HUDEP-2 (cell line): ENCODE measurements at regions not wholly inside any gene's neighbourhood (a gene's known extent, or its start where the extent isn't known, plus 50 kb on each side); places are given as distances from the start of the nearest gene placed in this dataset.
"Not testable (repeated sequence)": the region's sequence is repeated elsewhere in the genome, so short reads cannot be mapped to it uniquely, and the experiment has no call there.

ENCODE experiments used
- DNase-seq, 76 experiments: peaks; one replicate each; lab custom pipeline; 2025; ENCODE audit not compliant: unreplicated experiment in 76 of 76; lab: John Stamatoyannopoulos, UW

DNA sequence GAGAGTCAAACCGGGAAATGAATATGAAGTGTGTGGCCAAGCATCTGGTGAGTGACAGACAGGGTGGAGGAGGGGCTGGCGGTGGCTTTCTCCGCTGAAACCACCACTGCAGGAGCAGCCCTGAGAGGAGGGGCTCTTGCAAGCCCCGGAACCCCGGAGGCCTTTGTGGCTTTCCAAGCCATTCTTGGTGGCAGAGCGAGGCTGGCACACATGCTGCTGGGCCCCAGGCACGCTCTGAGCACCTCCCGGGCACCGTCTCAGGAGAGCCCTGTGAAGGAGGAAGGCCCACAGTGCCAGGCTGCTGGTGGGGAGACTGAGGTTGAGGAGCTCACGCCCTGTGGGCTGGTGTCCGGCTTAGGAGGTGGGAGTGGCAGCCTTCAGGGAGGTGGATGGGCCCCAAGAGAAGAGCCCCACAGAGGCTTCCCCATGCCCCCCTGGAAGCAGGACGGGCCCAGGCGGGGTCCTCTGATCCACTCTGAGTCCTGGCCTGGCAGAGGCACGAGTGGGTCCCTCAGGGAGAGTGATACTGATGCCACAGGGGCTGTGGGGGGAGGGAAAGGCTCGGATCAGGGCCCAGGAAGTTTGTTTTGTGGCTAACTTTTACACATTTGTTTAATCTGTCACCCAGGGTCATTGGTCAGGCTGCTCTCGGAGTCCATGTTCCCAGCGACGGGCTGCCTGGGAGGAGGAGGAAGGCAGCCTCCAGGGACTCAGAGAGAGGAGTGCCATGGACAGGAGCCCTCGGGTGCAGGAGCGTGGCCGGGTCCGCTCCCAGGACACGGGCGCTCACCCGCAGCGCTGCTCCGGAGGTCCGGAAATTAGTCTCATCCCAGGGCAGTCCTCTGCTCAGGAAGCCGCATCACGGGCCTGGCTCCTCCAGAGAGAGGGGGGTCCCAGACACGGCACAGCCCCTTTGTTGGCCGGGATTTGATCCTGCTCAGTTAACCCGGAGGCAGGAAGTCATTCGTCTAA, 170.7 kb downstream of the ERMARD start:
- no peak for DNase-seq

GRCh38 chr6:169921217-169921616, 169.8 kb downstream of the ERMARD start:
- DNase-seq: no peak

- no peak for DNase-seq
Observed at GRCh38 chr6:169920359-169921020, 169.1 kb downstream of the ERMARD start.

DNA sequence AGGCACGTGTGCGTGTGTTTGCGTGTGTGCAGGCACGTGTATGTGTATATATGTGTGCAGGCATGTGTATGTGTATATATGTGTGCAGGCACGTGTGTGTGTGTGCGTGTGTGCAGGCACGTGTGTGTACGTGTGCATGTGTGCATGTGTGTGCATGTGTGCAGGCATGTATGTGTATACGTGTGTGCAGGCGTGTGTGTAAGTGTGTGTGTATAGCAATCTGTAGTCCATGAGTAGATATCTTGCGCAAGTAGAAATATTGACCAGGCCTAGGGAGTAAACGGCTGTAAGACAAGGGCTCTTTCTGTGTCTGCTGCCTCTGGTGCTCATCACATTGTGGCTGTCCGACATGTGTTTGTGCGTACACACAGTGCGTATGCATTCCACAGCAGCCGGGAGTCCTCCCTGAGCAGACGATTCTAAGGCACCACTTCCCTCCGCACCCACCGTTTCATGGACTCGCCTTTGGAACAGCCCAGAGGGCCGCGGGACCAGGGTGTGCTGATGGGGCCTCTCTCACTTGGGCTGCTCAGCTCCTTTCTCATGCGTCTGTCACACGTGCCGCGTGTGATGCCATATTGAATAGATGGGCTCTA, 167.6 kb downstream of the ERMARD start:
- DNase-seq: no peak

- no peak for DNase-seq
Observed at GRCh38 chr6:169918239-169918953, 167.0 kb downstream of the ERMARD start.

DNA sequence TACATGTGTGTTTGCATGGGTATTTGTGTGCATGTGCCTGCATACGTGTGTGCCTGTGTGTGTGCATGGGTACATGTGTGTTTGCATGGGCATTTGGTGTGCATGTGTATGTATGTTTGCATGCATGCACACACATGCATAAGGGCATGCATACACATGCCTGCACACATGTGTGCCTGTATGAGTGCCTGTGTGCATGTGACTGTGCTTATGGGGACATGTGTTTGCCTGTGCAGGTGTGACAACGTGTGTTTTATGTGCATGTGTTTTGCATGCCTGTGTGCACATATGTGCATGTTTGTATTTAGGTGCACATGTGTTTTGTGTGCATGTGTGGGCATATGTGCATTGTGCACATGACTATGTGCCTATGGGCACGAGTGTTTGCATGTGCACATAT, 165.7 kb downstream of the ERMARD start:
- no peak for DNase-seq

- DNase-seq: no peak
Observed at GRCh38 chr6:169915769-169916550, 164.5 kb downstream of the ERMARD start.

- not testable (repeated sequence) for DNase-seq
Observed at GRCh38 chr6:169913745-169914144, 162.3 kb downstream of the ERMARD start.

- no peak for DNase-seq
Observed at GRCh38 chr6:169913096-169913638, 161.7 kb downstream of the ERMARD start.

- DNase-seq: no peak
Observed at GRCh38 chr6:169912266-169913095, 161.1 kb downstream of the ERMARD start.

GRCh38 chr6:169911264-169912263, 160.1 kb downstream of the ERMARD start:
- no peak for DNase-seq

DNA sequence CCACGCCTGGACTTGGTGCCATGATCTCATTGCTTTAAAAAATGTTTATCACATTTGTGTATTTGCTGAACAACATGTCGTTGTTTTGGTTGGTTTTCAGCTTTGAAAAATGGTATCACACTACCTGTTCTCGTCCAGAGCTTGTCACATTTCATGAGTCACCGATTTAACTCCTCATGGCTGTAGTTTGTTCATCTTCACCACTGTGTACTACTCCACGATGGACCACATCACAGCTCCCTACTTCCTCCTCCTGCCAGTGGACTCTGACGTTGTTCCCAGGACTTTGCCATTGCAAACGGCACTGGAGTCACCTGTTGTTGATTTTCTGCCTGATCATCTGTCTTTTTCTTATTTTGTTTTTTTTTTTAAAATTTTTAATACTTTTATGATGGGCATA, 157.7 kb downstream of the ERMARD start:
- DNase-seq: no peak

DNA sequence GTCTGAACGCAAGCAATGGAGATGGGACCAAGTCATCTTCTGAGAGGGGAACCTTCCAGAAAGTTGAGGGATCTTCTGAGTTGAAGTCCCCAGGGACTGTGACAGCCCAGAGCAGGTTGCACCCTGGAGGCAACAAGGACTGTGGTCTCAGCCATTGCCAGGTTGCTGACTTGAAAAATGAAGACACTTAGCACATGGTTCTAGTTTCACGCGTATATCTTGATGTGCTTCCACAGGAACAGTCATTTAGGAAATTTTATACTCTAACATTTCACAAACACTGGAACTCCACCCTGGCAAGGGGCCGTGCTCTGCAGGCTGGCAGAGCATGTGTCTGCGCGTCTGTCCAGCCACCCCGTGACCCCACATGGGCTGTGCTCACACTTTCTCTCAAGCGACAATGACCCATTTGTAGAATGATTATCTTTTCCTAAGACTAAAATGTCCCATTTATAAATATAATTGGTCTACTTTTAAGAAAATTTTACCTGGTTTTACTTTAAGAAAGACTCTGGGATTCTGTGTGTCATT, 157.0 kb downstream of the ERMARD start:
- DNase-seq: no peak

DNA sequence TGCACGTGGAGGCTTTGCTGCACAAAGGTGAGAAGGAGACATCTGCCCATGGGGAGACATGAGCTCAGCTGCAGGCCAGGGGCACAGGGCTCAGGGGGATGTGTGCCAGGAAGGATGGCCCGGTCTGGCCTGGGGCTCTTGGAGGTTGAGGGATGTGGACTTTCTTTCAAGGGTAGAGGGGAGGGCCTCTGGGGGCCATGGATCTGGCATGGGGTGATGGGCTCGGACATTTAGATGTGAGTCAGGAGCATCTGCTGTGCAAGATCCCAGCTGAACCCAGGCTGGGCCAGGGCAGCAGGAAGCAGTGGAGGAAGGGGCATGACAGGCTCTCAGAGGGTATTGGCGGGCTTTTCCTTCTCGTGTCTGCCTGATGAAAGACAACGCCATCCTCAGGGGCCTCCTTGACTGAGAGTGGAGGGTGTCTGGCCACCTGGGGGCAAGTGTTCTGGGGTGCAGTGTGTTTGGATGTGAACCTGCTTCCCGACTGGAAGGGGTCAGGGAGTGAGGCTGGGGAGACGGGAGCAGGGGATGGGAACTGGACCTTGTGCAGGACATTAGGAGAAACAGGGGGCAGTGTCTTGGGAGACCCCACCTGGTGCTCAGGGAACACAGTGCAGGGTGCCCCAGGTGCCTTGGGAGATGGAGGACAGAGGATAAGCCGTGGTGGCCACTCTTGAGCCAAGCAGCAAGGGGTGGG, 156.1 kb downstream of the ERMARD start:
- no peak for DNase-seq

DNA sequence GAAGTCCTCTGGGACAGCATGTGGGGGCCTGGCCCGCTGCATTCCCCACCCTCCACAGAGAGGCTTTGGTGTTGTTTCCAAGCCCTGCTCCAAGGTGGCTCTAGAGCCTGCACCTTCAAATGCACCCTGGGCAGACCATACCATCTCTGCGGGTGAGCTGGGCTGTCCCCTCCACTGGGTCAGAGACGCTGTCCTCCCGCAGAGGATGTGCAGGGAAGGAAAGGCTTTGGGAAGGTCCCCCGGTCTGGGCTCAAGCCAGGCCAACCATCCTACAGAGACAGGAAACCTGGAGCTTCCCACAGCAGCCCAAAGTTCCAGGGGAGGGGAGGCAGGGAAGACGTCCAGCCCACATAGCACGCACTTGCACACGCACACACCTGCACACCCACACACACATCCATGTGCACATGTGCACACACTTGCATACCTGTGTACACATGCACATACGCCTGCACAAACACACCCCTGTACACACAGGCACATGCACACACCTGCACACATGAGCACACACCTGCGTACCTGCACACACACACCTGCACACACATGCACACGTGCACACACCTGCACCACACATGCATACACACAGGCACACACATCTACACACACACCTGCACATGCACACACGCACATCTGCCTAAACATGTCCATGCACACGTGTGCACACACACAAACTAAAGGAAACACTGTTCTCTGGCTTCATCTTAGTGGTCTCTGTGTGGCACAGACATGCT, 155.4 kb downstream of the ERMARD start:
- no peak for DNase-seq

DNA sequence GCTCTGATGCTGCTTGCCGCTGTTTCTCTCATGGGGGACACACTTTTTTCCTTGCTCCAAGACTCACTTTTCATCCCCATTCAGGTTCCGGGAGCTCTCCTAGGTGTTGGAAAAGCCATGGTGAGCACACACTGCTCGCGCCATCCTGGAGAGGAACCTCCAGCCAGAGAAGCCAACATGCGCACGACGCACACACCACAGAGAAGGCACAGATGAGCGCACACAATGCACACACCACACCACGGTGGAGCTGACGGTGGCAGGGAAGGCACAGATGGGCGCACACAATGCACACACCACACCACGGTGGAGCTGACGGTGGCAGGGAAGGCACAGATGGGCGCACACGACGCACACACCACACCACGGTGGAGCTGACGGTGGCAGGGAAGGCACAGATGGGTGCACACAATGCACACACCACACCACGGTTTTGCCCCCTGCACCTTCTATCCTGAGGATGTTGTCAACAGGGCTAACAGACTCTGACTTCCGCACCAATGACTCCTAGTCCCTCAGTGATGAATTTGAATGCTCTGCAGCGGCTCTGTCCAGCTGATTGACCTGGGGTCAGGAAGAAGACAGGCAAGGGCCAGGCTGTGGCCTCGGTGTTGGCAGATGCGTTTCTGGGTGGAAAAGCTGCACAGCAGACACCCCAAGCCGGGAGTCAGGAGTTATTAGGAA, 154.7 kb downstream of the ERMARD start:
- DNase-seq: no peak
